DMS53 treated with DMSO at 0.1 percent for 48 hours (cell line): ENCODE measurements at regions not wholly inside any gene's neighbourhood (a gene's known extent, or its start where the extent isn't known, plus 50 kb on each side); places are given as distances from the start of the nearest gene placed in this dataset.

Source experiments
- DNase-seq: peaks from one replicate; lab custom pipeline; 2025; ENCODE audit not compliant: unreplicated experiment; lab: John Stamatoyannopoulos, UW

- no peak for DNase-seq
Observed at GRCh38 chr16:66266436-66267291, 99.8 kb upstream of the CDH5 start.

DNA sequence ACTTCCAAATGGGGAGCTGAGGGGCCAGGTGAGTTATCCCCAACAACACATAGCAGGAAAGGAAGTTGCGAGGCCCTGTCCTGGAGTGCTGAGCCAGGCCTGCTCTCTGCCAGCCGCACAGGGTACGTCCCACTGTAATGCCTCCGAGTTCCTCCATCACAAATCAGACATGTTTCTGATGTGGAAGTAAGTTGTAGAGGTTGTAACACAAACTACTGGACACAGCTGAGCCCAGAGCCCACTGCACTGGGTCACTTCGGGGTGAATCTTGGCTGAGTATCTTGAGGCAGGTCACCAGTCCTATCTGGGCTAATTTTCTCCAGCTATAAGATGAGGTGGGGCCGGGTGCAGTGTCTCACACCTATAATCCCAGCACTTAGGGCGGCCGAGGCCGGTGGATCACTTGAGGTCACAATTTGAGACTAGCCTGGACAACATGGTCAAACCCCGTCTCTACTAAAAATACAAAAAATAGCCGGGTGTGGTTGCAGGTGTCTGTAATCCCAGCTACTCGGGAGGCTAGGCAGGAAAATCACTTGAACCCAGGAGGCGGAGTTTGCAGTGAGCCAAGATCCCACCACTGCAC lies 100.8 kb upstream of the CDH5 start:
- DNase-seq = no peak

- no peak for DNase-seq
Observed at GRCh38 chr16:66265048-66265415, 101.5 kb upstream of the CDH5 start.

DNA sequence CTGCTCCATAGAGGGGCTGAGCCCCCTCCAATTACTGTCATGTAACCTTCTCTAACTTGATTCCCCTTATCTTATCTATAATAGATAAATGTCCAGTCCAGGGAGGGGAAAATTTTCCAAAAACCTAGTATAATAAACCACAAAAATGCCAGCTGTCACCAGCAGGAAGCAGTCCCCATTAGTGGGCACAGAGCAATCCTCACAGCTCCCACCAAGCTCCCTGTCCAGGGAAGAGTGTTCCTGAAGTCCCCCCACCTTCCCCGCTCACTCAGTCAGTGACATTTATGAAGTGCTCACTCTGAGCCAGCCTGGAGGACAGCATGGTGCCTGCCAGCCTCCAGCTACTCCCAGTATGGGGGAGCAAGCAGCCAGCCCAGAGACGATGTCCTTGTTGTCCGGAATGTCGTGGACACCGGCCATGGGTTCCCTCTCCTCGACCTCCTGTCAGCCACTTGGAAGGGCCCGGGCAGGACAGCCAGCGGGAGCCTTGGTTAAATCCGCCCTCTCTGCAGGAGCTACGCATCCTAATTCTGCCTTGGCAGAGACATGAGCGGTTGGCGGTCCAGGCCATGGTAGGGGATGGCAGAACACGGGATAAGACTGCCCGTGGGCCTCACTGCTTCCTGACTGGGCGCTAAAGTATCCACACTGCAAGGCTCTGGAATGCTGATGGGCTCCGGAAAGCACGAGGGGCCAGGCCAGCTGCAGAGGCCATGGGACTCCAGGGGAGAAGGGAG lies 102.0 kb upstream of the CDH5 start:
- DNase-seq = no peak

DNA sequence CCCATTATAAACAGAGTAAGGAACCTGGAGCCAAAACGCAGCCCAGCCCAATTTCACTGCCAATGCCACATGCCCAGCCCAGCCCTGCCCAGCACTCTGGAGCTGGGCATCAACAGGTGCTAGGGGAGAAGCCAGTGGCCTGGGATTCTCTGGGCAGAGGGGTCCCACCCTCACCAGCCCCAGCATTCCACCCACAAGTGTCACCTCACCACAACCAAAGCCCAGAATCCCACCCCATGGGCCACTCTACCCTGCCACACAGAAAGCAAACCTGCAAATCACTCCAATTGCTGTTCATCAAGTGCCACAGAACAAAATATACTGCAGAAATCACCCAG lies 102.5 kb upstream of the CDH5 start:
- DNase-seq = no peak

- DNase-seq = no peak
Observed at GRCh38 chr16:66263168-66263972, 103.1 kb upstream of the CDH5 start.

DNA sequence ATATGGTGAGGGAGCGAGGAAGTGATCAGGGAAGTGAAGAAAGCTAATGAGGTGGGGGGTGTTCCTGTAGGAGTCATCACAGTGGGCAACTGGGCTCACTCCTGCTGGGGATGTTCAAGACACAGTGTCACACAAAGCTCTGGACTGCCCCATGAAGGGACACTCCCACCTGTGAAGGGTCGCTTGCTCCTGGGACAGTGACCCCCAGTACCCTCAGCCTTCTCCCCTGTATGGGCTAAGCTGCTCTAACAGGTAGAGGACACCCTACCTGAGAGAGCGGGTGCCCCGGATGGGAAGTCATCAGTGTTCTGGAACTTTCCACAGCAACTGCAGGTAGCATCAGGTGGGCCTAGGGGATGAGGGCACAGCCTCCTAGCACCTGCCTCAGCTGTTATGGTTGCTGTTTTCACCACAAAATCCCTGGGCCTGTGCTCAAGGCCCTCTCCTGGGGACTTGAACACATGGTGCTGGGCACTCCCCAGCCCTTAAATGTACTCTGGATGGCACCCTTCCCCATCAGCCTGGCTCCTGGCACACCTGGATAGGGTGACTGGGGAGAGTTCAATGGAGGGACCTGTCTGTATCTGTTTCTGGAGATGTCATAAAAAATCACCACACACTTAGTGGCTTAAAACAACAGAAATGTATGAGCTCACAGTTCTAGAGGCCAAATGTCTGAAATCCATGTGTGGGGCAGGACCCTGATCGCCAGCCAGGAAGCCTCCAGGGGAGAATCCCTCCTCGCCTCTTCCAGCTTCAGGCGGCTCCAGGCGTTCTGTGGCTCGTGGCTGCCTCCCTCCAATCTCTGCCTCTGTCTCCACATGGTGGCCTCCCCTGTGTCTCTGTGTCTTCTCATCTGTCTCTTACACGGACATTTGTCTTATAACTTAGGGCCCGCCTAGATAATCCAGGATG lies 104.0 kb upstream of the CDH5 start:
- DNase-seq = no peak

DNA sequence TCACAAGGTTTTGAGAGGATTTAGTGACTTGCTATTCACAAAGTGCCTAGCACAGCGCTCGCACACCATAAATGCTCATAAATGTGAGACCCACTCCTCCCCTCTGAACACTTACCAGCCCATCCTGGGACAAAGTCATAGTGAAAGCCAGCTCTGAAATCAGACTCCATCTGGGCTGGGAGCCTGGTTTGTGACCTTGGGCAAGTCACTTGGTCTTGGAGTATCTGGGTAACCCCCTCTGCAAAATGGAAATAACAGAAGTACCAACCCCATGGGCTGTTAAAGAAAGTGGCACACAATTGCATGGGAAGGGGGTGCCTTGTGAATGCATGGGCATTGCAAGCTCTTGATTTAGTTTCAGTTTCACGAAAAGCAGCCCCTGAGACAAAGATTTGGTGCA lies 104.7 kb upstream of the CDH5 start:
- no peak for DNase-seq

DNA sequence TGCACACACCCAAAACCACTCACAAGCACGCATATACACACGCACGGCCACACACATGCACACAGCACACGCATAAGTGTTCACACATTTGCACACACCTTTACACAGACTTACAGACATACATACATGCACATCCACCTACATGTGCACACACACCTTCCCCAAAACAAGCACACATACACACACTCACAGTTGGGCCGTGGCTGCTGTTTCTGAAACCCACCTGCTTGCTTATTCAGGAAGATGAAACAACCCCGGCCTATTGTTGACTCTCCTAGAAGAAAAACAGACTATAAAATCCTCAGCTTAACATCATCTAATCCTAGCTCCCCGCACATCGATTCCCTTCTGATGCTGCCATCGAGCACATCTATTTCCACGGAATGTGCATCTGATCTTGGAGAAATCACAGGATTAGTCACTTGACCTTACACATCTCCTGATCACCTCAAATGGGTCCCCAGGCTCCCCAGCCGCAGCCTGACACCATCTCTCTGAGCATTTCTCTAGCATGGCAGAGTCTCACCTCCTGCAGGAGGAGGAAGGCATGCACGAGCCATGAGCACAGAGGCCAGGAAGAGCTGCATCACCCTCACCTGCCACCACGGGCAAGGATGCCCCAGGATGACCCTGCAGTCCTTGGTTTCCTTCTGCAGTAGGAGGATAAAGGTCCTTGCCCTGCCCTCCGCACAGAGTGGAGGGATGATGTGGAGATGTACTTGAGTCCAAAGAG lies 105.8 kb upstream of the CDH5 start:
- no peak for DNase-seq

DNA sequence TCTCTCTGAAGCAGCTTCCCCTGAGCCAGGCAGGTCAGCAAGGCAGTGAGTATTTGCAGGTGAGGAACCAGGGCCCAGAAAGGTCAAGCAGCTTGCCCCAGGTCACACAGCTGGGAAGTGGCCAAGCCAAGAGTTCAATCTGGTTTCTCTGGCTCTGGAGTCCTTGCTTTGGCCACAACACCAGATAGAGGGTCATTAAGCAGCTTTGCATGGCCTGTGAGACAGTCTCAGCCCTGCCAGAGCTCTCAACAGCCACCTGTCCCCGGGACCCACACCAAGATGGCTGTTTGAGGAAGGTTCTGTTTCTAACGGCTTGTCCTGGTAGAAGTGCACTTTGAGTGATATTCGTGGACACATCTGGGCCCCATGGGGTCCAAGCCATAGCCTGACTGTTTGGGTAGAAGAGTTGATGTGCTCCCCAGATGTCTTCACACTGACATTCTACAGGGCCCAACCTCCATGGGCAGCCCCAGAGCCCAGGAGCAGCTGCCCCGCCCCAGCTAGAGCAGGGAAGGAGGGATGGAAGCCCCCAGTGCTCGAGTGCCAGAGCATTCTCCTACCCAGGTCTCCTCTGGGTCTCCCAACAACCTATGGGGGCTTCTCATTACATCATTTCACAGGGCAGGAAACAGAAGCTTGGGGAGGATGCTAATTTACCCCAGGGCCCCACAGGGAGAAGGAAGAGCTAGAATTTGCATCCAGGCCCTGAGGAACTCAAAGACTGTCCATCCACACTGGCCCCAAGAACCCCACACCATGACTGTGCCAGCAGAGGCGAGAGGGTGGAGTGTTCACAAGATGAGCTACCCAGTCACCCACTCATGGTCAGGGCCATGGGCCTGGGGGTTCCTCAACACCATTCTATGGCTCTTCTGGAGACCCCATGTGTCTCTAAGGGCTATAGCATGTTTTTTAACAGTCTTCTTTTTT lies 107.3 kb upstream of the CDH5 start:
- no peak for DNase-seq

- no peak for DNase-seq
Observed at GRCh38 chr16:66256919-66257318, 109.6 kb upstream of the CDH5 start.

- no peak for DNase-seq
Observed at GRCh38 chr16:66255647-66256046, 110.8 kb upstream of the CDH5 start.

- DNase-seq = no peak
Observed at GRCh38 chr16:66254751-66255150, 111.7 kb upstream of the CDH5 start.

DNA sequence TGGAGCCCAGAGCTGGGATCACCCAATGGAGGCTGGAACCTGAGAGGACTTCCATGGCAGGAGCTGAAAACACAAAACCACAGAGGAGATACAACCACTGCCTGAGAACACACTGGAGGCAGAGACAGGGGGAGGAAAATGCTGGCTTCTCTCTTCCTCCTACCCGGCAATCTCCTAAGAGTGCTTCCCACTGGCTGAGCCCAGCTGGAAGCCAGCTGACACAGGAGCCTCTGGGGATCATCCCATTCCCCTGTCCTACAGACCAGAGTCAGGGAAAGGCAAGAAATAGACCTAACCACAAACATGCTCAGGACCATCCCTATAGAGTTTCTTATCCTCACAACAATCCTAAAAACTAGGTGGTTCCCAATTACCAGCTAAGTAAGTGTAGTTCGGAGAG lies 112.4 kb upstream of the CDH5 start:
- DNase-seq = no peak

GRCh38 chr16:66251476-66252160 lies 114.9 kb upstream of the CDH5 start:
- no peak for DNase-seq

DNA sequence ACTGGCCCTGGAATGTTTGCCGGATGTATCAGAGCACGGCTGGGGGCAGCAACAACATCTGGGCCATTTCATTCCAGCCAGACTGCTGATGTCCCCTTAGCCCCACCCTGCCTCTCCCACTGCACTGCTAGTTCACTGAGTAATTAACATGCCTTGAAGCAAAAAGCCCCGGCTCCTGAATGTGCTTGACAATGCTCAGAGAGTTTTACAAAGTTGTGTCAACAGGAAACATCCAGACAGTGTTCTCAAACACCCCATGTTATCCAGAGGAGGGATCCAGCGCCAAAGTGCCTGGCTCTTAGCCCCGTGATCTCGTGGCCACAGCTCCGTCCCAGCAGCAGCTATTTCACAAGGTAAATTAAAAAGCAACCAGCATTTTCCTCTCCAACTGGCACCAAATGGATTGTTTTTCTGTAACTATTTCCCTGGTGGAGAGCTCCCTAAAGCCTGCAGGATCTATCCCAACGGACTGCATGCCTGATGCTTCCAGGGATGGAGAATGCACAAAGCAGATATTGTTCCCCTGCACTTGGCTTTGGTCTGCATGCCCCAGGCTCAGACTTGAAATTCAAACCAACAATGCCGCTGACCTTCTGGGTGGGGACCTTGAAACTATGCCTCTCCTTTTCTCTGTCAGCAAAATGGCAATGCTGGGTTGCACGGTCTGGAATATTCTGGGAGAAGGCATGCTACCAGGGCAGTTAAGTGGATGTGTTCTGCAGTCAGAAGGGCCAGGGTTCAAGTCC lies 115.6 kb upstream of the CDH5 start:
- no peak for DNase-seq
